Activated naive CD4-positive, alpha-beta T cell treated with Interleukin-2 at 50 U/mL for 16 hours (primary cell): ENCODE measurements at regions not wholly inside any gene's neighbourhood (a gene's known extent, or its start where the extent isn't known, plus 50 kb on each side); places are given as distances from the start of the nearest gene placed in this dataset.
"Not testable (repeated sequence)": the region's sequence is repeated elsewhere in the genome, so short reads cannot be mapped to it uniquely, and the experiment has no call there.

Experiments
- DNase-seq: peaks from one replicate; pipeline ENCODE4 v3.0.0-alpha.2; 2020

DNA sequence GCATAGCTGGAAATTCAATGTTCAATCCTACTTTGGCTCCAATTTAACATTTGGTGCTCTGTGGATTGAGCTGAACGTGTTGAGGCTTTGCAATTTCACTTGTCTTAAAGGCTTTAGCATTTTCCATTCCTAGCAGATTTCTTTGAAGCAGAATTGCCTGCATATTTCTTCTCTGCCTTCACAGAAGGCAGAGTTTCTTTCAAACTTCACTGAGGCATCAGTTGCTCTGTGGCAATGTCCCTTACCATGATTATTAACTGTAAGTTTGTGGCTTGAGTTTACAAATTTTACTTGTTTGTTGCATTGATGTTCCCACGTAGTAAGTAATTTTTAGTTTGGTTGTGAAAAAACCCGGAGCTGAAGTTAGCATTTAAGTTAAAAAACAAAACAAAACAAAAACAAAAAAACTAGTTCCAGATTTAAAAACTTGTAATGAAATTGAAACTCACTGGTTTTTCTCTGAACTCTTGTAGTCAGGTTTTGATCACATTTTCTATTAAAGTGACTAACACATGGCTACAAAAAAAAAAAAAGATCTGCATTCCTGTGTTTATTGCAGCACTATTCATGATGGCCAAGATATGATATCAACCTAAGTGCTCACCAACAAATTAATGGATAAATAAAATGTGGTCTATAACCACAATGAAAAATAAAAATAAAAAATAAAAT, 55.2 kb upstream of the UXS1 start:
- DNase-seq, result not testable (repeated sequence)

DNA sequence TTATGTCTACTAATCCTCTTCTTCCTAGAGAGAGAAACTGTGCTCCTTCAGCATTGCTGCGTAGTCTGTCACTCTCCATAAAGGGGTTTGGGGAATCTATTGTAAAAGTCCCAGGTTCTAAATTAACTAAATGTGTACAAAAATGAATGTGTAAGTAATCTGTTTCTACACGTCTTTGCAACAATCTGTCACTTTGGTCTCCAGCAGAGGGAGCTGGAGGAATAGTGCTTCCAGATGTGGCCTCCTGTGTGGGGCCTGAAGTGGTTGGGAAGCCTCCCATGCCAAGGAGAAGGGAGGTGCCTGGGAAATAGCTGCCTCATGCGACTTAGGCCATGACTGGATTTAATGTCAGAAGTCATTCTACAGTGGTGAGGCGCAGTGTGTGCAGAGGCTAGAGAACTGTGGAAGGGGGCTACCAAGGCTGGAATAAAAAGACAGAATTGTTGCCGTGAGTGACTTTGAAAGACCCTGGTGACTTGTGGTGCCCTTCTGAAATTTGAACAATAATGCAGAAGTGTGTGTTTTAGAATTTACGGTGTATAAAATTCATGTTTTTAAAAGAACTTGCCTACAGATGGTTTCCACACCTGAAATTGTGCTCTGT, 54.5 kb upstream of the UXS1 start:
- not testable (repeated sequence) for DNase-seq
